GM23338 (cell line): ENCODE measurements at regions not wholly inside any gene's neighbourhood (a gene's known extent, or its start where the extent isn't known, plus 50 kb on each side); places are given as distances from the start of the nearest gene placed in this dataset.

Experiments
- ATAC-seq: fragments of 200-7000 bp; cut with Tn5 transposase; 3 replicates; pipeline ENCODE4 v1.9.1; 2020
- DNase-seq: peaks from one replicate; pipeline ENCODE4 v3.0.0-alpha.2; 2015; ENCODE audit warnings: low spot score
- H2AFZ ChIP-seq: fragments of 200-600 bp; sonication (generic); 2 replicates; pipeline ENCODE4 v1.8.0; 2016; ENCODE audit warnings: antibody characterized with exemption, mild to moderate bottlenecking, moderate library complexity
- H3F3A ChIP-seq: fragments of 200-600 bp; sonication (generic); replicated peaks from 2 replicates; pipeline ENCODE4 v1.8.0; 2017; ENCODE audit warnings: antibody characterized with exemption, mixed run types, low read depth
- H3K27ac ChIP-seq: fragments of 200-600 bp; sonication (generic); 2 replicates; pipeline ENCODE4 v1.6.1; 2016; ENCODE audit warnings: low read depth
- H3K27me3 ChIP-seq: fragments of 200-600 bp; sonication (generic); 2 replicates; pipeline ENCODE4 v1.8.0; 2016; ENCODE audit warnings: mild to moderate bottlenecking, mixed run types, moderate library complexity; ENCODE audit not compliant: insufficient read depth
- H3K36me3 ChIP-seq: fragments of 200-600 bp; sonication (generic); 2 replicates; pipeline ENCODE4 v1.8.0; 2016; ENCODE audit warnings: mild to moderate bottlenecking; ENCODE audit not compliant: insufficient read depth
- H3K4me1 ChIP-seq: fragments of 200-600 bp; sonication (generic); 2 replicates; pipeline ENCODE4 v1.8.0; 2016; ENCODE audit warnings: mild to moderate bottlenecking, moderate library complexity; ENCODE audit not compliant: insufficient read depth
- H3K4me2 ChIP-seq: fragments of 200-600 bp; sonication (generic); 2 replicates; pipeline ENCODE4 v1.7.1; 2017; ENCODE audit warnings: mixed run types
- H3K4me3 ChIP-seq: fragments of 200-600 bp; sonication (generic); 2 replicates; pipeline ENCODE4 v1.6.1; 2016; ENCODE audit warnings: mixed run types
- H3K79me2 ChIP-seq: fragments of 200-600 bp; sonication (generic); replicated peaks from 2 replicates; pipeline ENCODE4 v1.8.0; 2017; ENCODE audit warnings: mild to moderate bottlenecking; ENCODE audit not compliant: insufficient read depth
- H3K9me2 ChIP-seq: fragments of 200-600 bp; sonication (generic); 2 replicates; pipeline ENCODE4 v1.8.0; 2017; ENCODE audit not compliant: insufficient read depth
- H4K20me1 ChIP-seq: fragments of 200-600 bp; sonication (generic); replicated peaks from 2 replicates; pipeline ENCODE4 v1.8.0; 2017; ENCODE audit warnings: mild to moderate bottlenecking; ENCODE audit not compliant: insufficient read depth
- H3K27ac Mint-ChIP-seq: 2 replicates; pipeline ENCODE4 v1.8.0; 2020; ENCODE audit warnings: inconsistent platforms, mild to moderate bottlenecking, moderate library complexity, mixed read lengths
- H3K27me3 Mint-ChIP-seq: 3 replicates; pipeline ENCODE4 v1.8.0; 2022; ENCODE audit warnings: low read depth, mild to moderate bottlenecking, moderate library complexity, mixed read lengths, inconsistent platforms; ENCODE audit not compliant: insufficient read depth, poor library complexity
- H3K36me3 Mint-ChIP-seq: 3 replicates; pipeline ENCODE4 v1.8.0; 2021; ENCODE audit warnings: low read depth, mild to moderate bottlenecking, inconsistent platforms, moderate library complexity, mixed read lengths
- H3K4me1 Mint-ChIP-seq: 3 replicates; pipeline ENCODE4 v1.8.0; 2020; ENCODE audit warnings: mild to moderate bottlenecking, inconsistent platforms, mixed read lengths
- H3K4me3 Mint-ChIP-seq: 3 replicates; pipeline ENCODE4 v1.8.0; 2021; ENCODE audit warnings: moderate library complexity, mild to moderate bottlenecking, inconsistent platforms, mixed read lengths
- H3K9me3 Mint-ChIP-seq: 3 replicates; pipeline ENCODE4 v1.8.0; 2020; ENCODE audit warnings: moderate library complexity, mild to moderate bottlenecking, inconsistent platforms, mixed read lengths
- EZH2 ChIP-seq: fragments of 200-600 bp; sonication (generic); IDR thresholded peaks from one replicate; pipeline ENCODE4 v1.8.0; 2017; ENCODE audit warnings: antibody characterized with exemption, mild to moderate bottlenecking, low read depth; ENCODE audit not compliant: unreplicated experiment
- EZH2phosphoT487 ChIP-seq: fragments of 200-600 bp; sonication (generic); IDR thresholded peaks from one replicate; pipeline ENCODE4 v1.8.1; 2018; ENCODE audit warnings: antibody characterized with exemption; ENCODE audit not compliant: unreplicated experiment
- JUNB ChIP-seq: IDR thresholded peaks from one replicate; pipeline ENCODE4 v1.6.1; 2016; ENCODE audit warnings: antibody characterized with exemption; ENCODE audit not compliant: unreplicated experiment
- NANOG ChIP-seq: IDR thresholded peaks from 2 replicates; pipeline ENCODE4 v1.6.1; 2016; ENCODE audit warnings: antibody characterized with exemption, borderline replicate concordance
- POLR2AphosphoS5 ChIP-seq: IDR thresholded peaks from 2 replicates; pipeline ENCODE4 v1.6.1; 2016; ENCODE audit warnings: antibody characterized with exemption, low read depth
- STAT1 ChIP-seq: IDR thresholded peaks from one replicate; pipeline ENCODE4 v1.6.1; 2016; ENCODE audit warnings: antibody characterized with exemption; ENCODE audit not compliant: unreplicated experiment
- ZNF114 ChIP-seq: fragments of 250-450 bp; sonication (Bioruptor Pico); IDR thresholded peaks from 2 replicates; pipeline ENCODE4 v1.5.0; 2020; ENCODE audit warnings: mild to moderate bottlenecking, moderate library complexity
- ZNF331 ChIP-seq: fragments of 250-450 bp; sonication (Bioruptor Pico); IDR thresholded peaks from 2 replicates; pipeline ENCODE4 v1.5.0; 2020; ENCODE audit warnings: low read depth, mild to moderate bottlenecking, moderate library complexity
- ZNF462 ChIP-seq: fragments of 250-450 bp; sonication (Bioruptor Pico); IDR thresholded peaks from 2 replicates; pipeline ENCODE4 v1.5.0; 2020; ENCODE audit warnings: mild to moderate bottlenecking, moderate library complexity
- TF ChIP-seq, protein P1 (sequence below): IDR thresholded peaks from one replicate; pipeline ENCODE4 v1.6.1; 2018; ENCODE audit warnings: antibody characterized with exemption; ENCODE audit not compliant: unreplicated experiment

DNA sequence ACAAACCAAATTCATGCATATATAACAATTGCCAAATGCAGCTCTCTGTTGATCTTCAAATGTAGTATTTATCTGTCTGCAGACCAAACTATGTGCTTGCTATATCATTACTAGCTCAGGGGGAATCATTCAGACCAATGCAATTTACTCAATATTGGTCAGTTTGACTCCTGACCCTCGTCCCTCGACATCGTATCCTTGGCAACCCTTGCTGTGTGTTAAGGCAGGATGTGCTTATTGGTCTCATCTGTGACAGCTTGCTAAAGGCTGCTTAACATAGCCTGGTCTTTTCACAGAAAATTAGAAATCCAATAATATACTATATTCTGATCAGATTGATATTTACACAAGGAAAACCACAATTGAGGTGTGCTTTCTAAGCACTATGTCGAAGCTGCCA is 747.1 kb downstream of the GALR1 start:
- Histone ChIP-seq H3K4me2 (no peak overlapping the region), H3K79me2 (no peaks in the 10 kb centered on the region), H3K9me2 (no peaks in the 10 kb centered on the region), H3K27me3 (no peaks in the 10 kb centered on the region), H2AFZ (no peak overlapping the region), H4K20me1 (no peaks in the 10 kb centered on the region), H3K4me1 (no peaks in the 10 kb centered on the region), H3F3A (no peaks in the 10 kb centered on the region), H3K36me3 (no peaks in the 10 kb centered on the region), H3K4me3 (no peak overlapping the region), H3K27ac (no peak overlapping the region)
- TF ChIP-seq ZNF331 (CRISPR knock-in tag) (no peak), EZH2phosphoT487 (no peak), POLR2AphosphoS5 (no peak), ZNF462 (CRISPR knock-in tag) (no peak), ZNF114 (no peak), JUNB (no peak), NANOG (no peak), STAT1 (no peak), EZH2 (no peak)
- TF ChIP-seq, protein P1, sequence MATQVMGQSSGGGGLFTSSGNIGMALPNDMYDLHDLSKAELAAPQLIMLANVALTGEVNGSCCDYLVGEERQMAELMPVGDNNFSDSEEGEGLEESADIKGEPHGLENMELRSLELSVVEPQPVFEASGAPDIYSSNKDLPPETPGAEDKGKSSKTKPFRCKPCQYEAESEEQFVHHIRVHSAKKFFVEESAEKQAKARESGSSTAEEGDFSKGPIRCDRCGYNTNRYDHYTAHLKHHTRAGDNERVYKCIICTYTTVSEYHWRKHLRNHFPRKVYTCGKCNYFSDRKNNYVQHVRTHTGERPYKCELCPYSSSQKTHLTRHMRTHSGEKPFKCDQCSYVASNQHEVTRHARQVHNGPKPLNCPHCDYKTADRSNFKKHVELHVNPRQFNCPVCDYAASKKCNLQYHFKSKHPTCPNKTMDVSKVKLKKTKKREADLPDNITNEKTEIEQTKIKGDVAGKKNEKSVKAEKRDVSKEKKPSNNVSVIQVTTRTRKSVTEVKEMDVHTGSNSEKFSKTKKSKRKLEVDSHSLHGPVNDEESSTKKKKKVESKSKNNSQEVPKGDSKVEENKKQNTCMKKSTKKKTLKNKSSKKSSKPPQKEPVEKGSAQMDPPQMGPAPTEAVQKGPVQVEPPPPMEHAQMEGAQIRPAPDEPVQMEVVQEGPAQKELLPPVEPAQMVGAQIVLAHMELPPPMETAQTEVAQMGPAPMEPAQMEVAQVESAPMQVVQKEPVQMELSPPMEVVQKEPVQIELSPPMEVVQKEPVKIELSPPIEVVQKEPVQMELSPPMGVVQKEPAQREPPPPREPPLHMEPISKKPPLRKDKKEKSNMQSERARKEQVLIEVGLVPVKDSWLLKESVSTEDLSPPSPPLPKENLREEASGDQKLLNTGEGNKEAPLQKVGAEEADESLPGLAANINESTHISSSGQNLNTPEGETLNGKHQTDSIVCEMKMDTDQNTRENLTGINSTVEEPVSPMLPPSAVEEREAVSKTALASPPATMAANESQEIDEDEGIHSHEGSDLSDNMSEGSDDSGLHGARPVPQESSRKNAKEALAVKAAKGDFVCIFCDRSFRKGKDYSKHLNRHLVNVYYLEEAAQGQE: no peak
- H3K4me1 Mint-ChIP-seq: no peaks in the 10 kb centered on the region
- no peak for DNase-seq
- no peak overlapping the region for H3K4me3 Mint-ChIP-seq
- H3K27me3 Mint-ChIP-seq: peaks cover 3% of the 10 kb centered on the region
- peaks cover 91% of the 10 kb centered on the region for H3K9me3 Mint-ChIP-seq
- H3K36me3 Mint-ChIP-seq: peaks cover 30% of the 10 kb centered on the region
- no peak for ATAC-seq
- H3K27ac Mint-ChIP-seq: no peak overlapping the region
